Ascending aorta (tissue), 2 donors: ENCODE measurements at regions not wholly inside any gene's neighbourhood (a gene's known extent, or its start where the extent isn't known, plus 50 kb on each side); places are given as distances from the start of the nearest gene placed in this dataset.

Source experiments
- DNase-seq, 2 donors: peaks; one replicate each; pipeline ENCODE4 v3.0.0-alpha.2; 2019; ENCODE audit warnings: low spot score in 2 of 2
- H3K27ac ChIP-seq, 2 donors: fragments of 200-600 bp; sonication (generic); one replicate each; pipeline ENCODE4 v1.5.1; 2016 to 2017; ENCODE audit warnings: mild to moderate bottlenecking in 1 of 2
- H3K27me3 ChIP-seq: fragments of 200-600 bp; sonication (generic); one replicate; pipeline ENCODE4 v1.5.1; 2017
- H3K36me3 ChIP-seq, 2 donors: fragments of 200-600 bp; sonication (generic); one replicate each; pipeline ENCODE4 v1.5.1; 2016
- H3K4me1 ChIP-seq, 2 donors: fragments of 200-600 bp; sonication (generic); one replicate each; pipeline ENCODE4 v1.5.1; 2016 to 2017; ENCODE audit warnings: mild to moderate bottlenecking in 1 of 2
- H3K4me3 ChIP-seq, 2 donors: fragments of 200-600 bp; sonication (generic); one replicate each; pipeline ENCODE4 v1.5.1; 2016 to 2017; ENCODE audit warnings: mild to moderate bottlenecking in 1 of 2
- H3K9me3 ChIP-seq, 2 donors: fragments of 200-600 bp; sonication (generic); one replicate each; pipeline ENCODE4 v1.5.1; 2016
- intact Hi-C: fragments of 100-400 bp; cut with DNase I; formaldehyde crosslinking; loops from one replicate; pipeline ENCODE4 v1.15.1; 2023
- TF ChIP-seq, protein P1 (sequence below), 3 experiments: fragments of 200-600 bp in 2 of 3; fragments of 450-650 bp in 1 of 3; sonication (generic) in 2 of 3; IDR thresholded peaks; one replicate each; pipeline ENCODE4 v1.5.1; 2016 to 2019; ENCODE audit warnings: antibody characterized with exemption in 3 of 3, mild to moderate bottlenecking in 1 of 3, moderate library complexity in 1 of 3

DNA sequence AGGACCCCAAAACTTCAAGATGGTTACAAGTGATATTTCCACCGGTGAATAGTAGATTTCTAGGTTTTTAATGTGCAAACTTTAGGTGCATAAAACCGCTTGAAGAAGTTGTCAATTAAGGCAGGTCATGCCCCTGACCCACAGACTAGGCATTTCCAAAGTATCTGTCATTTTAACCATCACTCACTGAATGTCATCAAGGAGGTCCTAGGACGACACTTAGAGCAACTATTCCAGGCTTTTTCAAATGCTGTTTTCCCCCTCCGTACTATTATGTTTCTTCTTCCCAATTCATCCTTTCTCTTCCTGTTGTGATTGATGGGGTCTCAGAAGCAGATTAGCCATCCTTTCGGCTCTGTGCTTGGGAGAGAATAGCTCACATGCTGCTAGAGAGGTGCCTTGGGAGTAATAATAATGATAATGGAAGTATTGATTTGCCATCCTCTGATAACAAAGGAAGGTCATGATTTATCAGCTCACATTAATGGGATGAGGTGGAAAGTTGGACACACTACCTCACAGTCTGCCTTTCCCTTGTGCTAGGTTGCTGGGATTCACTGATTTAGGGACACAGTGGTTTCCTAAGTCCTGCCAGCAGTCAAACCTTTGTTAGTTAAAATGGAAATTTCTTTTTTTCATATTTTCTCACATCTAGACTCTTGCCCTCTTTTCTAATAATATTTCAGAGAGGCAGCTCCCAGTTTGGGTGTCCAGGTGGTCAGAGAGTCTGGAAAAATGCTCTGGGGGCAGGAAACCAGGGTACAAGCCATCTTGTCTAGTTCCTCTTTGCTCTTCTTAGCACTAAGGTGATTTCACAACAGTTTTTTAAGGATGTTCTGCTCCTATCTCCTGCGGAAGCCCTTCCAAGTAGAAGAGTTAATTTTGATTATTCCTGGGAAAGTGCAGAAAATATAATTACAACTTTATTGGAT lies 67.0 kb downstream of the PTTG1 start:
- H3K27ac ChIP-seq = no peak overlapping the region
- intact Hi-C loops = no loop called here

DNA sequence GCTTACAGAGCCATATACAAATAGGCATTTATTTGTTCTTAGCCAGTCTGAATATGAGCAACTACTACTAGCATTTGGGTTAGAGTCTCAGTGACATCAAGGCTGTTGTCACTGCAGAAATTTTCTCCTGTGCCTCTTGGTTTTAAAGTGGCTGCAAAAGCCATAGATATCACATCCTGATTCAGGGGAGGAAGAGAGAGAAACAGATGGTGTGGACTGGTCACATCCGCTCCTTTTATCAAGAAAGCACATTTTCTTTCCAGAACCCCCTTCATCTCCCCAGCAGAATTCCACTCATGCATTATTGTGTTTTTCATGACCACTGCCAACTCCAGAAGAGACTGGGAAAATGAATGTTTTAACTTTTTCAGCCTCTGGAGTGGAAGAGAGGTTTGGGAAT lies 69.8 kb downstream of the PTTG1 start:
- no peak overlapping the region for H3K4me3 ChIP-seq
- H3K27ac ChIP-seq = no peak overlapping the region
- no peak for DNase-seq
- intact Hi-C loops = no loop called here
- TF ChIP-seq, protein P1, sequence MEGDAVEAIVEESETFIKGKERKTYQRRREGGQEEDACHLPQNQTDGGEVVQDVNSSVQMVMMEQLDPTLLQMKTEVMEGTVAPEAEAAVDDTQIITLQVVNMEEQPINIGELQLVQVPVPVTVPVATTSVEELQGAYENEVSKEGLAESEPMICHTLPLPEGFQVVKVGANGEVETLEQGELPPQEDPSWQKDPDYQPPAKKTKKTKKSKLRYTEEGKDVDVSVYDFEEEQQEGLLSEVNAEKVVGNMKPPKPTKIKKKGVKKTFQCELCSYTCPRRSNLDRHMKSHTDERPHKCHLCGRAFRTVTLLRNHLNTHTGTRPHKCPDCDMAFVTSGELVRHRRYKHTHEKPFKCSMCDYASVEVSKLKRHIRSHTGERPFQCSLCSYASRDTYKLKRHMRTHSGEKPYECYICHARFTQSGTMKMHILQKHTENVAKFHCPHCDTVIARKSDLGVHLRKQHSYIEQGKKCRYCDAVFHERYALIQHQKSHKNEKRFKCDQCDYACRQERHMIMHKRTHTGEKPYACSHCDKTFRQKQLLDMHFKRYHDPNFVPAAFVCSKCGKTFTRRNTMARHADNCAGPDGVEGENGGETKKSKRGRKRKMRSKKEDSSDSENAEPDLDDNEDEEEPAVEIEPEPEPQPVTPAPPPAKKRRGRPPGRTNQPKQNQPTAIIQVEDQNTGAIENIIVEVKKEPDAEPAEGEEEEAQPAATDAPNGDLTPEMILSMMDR (IDR thresholded peaks at IDR 0.05) = no peak
- H3K27me3 ChIP-seq = no peaks in the 10 kb centered on the region
- H3K36me3 ChIP-seq = no peaks in the 10 kb centered on the region
- no peaks in the 10 kb centered on the region for H3K4me1 ChIP-seq
- H3K9me3 ChIP-seq = no peaks in the 10 kb centered on the region

More for the DNA sequence above, 67.0 kb downstream of the PTTG1 start:
- no peak for DNase-seq
- TF ChIP-seq, protein P1 (IDR thresholded peaks at IDR 0.05) = no peak
- H3K9me3 ChIP-seq = no peaks in the 10 kb centered on the region
- H3K4me1 ChIP-seq = no peaks in the 10 kb centered on the region
- H3K36me3 ChIP-seq = no peaks in the 10 kb centered on the region
- no peak overlapping the region for H3K4me3 ChIP-seq
- no peaks in the 10 kb centered on the region for H3K27me3 ChIP-seq

DNA sequence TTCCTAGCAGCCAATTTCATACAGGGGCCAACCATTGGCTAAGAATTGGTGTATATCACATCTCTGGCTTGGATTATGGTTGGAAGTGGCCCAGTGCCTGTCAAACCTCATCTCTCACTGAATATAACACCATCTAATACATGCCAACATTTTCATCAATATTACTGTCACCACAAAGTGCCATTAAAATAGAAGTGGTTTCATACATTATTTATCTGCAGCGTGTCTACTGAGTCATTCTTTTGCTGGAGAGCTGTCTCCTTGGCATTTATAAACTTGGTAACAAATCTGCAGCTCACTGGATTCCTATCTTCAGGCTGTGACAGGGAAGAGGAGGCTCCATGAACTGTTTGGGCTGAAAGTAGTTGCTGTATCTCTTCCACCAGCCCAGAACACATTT lies 70.9 kb downstream of the PTTG1 start:
- no peak overlapping the region for H3K27ac ChIP-seq
- no peaks in the 10 kb centered on the region for H3K4me1 ChIP-seq
- TF ChIP-seq, protein P1 (IDR thresholded peaks at IDR 0.05) = no peak
- intact Hi-C loops = no loop called here
- H3K36me3 ChIP-seq = no peaks in the 10 kb centered on the region
- DNase-seq = no peak
- no peak overlapping the region for H3K4me3 ChIP-seq
- no peaks in the 10 kb centered on the region for H3K27me3 ChIP-seq
- H3K9me3 ChIP-seq = no peaks in the 10 kb centered on the region

DNA sequence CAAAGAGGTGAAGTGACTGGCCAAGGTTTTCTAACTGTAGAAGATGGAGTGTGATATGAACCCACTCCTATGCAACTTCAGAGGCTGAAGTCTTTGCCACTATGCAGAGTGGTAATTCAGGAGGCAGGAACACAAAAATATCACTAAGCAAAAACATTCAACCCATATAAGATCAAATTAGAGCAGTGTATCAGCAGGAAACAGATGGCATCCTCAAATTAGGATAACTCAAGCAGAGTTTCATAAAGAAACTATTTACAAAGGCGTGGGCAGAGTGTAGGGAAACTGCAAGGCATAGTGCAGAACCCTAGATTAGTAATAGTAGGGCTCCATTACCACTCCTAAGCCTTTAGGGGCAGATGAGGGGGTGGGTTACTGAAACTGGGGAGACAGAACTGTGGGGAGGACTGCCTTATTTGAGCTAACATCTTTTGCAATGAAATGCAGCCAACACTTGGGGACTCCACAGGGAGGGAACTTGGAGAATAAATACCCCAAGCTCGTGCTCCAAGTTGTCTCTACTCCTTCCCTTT lies 72.2 kb downstream of the PTTG1 start:
- Histone ChIP-seq H3K36me3 (no peaks in the 10 kb centered on the region), H3K27me3 (no peaks in the 10 kb centered on the region), H3K4me3 (no peak overlapping the region), H3K27ac (no peak overlapping the region), H3K9me3 (no peaks in the 10 kb centered on the region), H3K4me1 (no peaks in the 10 kb centered on the region)
- intact Hi-C loops = no loop called here
- TF ChIP-seq, protein P1 (IDR thresholded peaks at IDR 0.05) = no peak
- no peak for DNase-seq

DNA sequence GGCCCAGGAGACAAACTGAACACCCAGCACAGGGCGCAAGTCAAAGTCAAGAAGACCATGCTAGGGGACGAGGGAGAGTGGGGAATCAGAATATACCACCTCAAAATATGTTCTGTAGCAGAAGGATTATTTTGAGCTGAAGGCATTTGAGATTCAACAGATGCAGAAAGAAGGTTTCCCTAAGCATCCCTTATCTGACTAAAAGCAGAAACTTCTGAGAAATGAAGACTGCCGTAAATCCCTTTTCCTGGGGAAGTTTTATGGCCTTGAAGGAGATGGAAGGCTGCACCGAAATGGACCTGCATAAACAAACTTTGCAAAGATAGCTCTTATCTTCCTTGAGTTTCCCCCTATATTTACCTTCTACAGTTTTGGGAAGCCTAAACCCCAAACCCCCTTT lies 72.8 kb downstream of the PTTG1 start:
- TF ChIP-seq, protein P1 (IDR thresholded peaks at IDR 0.05) = no peak
- Histone ChIP-seq H3K36me3 (no peaks in the 10 kb centered on the region), H3K4me3 (no peak overlapping the region), H3K27me3 (no peaks in the 10 kb centered on the region), H3K9me3 (no peaks in the 10 kb centered on the region), H3K27ac (no peak overlapping the region), H3K4me1 (no peaks in the 10 kb centered on the region)
- DNase-seq = no peak
- intact Hi-C loops = no loop called here
